ENCODE measurements at regions not wholly inside any gene's neighbourhood (a gene's known extent, or its start where the extent isn't known, plus 50 kb on each side); places are given as distances from the start of the nearest gene placed in this dataset.

DNA sequence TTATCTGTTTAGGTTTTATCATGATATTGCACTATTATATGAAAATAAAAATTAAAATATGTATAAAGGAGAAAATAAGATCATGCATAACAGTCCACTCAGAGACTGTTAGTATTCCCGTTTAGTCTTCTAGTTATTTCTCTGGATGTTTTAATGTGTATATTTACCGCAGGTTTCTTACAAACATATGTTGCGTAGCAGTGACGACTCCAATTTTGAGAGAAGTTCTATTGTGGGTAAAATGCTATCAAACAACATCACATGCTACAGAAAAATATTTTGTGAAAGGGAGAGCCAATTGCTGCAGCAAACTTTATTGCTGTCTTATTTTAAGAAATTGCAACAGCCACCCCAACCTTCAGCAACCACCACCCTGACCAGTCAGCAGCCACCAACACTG, 72.4 kb upstream of the NXT1 start:
- no peak for DNase-seq

DNA sequence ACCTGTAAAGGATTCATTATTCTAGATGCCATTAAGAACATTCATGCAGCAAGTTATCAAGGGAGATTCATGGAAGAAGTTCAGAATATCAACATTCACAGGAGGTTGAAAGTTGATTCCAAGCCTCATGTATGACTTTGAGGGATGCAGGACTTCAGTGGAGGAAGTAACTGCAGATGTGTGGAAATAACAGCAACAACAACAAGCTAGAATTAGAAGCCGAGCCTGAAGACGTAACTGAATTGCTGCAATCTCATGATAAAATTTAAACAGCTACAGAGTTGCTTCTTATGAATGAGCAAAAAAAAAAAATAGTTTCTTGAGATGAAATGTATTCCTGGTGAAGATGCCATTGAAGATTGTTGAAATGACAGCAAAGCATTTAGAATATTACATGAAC, 73.3 kb upstream of the NXT1 start:
- DNase-seq, result no peak

DNA sequence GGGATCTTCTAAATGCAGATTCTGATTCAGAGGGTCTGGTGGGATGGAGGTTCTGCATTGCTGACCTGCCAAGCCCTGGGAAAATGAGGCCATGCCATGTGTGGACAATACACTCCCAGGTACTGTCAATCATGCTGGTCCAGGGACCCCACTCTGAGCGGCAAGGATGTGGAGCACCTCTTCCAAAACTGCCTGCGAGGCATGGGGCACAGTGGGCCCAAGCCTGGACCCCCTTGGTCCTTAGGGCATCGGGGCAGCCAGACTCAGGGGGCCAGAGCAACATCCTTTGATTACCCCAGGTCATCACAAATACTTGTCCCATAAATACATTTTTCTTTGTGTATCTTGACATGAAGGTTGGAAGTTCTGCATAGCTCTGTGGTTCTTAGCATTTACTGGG, 76.8 kb upstream of the NXT1 start:
- DNase-seq, result no peak

DNA sequence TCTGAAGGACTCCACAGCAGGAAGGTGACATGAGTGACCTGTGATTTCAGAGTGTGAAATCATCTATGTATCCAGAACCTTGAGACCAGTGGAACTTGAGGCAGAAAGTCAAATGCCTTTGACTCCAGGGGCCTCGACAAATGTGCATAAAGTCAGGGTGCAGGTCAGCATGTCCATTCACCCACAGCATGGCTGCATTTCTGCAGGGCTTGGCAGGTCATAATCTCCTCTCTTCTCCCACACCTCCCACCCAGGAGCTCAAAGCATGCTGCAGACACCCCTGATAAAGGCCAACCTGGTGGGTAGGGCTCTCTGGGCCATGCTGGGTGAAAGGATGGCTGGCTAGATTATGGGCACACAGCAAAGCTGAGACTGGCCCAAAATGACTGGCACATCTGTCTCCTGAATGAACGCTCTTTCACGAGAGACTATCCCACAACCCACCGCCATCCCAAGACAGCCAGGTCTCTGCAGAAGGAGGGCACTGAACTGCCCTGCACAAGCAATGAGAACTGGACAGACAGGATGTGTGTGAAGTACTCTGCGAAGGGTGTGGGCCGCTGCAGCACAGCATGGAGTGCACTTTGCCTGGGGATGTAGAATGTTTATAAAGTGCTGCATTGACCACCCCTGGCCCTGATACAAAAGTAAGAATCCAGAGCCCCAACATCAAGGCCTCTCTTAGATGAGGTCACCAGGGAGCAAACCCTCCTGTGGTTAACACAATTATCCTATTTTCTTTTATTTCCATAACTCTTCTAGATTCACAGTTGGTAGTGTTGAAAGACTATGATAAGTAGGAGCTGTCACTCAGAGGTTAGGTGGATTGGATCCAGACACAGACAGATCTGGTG, 78.2 kb upstream of the NXT1 start:
- DNase-seq, result no peak

GRCh38 chr20:23270382-23270911, 80.1 kb upstream of the NXT1 start:
- DNase-seq, result no peak

- no peak for DNase-seq
These were observed 80.6 kb upstream of the NXT1 start for GRCh38 chr20:23269954-23270353.

DNA sequence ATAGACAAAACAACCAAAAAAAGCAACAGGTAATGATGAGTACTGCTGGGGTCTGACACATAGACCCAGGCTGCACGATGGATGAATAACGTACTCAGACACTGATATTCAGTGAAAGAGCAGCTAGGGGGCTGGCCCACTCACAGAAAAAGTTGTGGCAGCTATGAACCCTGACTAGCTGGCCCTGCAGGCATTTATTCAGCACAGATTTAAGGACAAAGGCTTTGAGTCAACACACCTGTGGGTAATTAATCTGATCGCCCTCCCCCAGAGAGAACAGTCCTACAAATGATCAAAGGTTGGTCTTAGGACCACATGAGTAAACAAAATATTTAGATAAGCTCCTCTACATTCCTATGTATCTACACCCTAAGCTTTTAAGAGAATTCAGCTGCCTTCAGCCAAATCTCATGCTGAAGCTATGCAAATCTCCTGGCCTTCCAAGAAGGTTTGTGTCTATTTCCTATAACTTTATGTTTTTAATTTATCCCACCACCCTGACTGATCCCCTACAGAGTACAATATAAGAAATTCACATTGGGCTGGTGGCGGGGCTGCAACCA, 81.7 kb upstream of the NXT1 start:
- DNase-seq, result no peak

- DNase-seq, result no peak
These were observed 82.7 kb upstream of the NXT1 start for GRCh38 chr20:23267909-23268308.

DNA sequence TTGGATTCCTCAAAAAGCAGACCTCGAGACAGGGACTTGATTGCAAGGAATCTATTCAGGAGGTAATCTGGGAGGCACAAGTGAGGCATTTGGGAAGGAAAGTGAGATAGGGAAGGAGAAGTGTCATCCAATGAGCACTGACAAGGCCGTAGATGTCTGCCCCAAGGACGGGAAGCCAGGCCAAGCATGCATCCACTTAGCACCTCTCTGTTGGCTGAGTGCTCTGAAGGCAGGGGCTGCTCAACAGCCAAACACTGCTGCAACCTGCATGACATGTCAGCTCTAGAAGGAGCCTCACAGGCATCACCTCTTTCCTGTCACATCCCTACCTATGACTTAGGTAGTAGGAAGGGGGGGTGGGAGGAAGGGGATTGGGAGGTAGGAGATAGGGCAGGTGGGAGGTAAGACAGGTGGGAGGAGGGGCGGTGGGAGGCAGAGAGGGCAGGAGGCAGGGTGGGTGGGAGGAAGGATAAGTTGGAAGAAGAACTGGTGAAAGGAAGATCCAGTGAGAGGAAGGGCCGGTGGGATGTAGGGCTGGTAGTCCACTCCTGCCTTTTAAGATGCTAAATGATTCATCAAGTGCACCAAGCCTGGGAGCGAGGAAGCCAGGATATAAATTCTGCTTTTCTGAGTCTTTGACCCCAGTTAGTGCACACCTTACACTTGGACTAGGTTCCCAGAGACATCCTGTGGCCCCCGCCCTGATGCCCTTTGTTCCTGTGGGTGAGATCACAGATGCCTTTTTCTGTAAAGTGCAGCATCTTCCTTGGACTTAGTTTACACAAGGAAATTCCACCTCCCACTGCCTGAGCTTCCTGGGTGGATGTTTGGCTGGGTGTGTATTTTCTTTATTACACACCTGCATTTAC, 83.8 kb upstream of the NXT1 start:
- no peak for DNase-seq

- no peak for DNase-seq
These were observed 85.4 kb upstream of the NXT1 start for GRCh38 chr20:23265226-23265625.

DNA sequence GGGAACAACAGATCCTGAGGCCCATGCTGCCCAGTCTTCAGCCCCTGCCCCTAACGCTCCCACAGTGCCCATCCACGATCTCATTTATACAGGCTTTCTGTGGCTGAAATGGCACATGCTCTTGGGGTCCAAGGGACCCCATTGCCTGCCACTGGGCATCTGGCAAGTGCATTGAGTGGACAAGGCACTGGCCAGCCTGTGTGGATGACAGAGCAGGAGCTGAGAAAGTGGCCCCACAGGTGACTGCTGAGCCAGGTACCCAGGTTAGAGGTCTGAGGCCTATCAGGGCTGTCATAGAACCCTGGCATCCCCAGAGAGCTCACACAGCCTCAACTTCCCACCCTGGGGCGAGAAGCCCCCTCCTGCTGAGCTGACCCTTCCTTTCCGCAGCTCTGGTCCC, 86.0 kb upstream of the NXT1 start:
- no peak for DNase-seq

DNA sequence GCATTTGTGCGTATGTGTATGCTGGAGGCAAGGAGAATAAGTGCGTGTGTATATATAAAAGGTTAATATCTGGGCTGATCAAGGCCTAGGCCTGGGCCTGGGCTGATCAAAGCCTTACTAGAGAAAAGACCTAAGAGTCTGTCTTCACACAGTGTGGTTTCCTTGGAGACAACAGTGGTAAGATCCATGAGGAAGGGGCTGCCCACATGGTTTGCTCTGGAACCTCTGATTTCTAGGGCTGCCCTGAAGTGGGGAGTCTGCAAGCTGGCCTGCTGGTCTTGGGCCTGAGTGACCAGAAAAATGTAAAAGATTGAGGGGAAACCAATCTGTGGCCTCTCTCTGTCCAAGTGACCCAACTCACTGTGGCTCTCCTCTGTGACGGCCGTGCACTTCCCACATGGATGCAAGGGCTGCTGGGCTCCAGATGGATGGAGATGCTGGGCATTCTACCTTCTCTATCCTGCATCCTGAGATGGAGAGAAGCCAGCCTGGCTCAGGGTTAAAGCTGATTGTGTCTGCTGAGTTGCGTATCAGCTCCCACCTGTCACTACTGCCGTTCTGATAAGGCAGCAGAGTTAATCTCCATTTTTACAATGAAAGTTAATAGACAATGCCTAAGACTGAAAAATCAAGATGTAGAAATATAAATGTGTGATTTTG, 90.3 kb upstream of the NXT1 start:
- no peak for DNase-seq

DNA sequence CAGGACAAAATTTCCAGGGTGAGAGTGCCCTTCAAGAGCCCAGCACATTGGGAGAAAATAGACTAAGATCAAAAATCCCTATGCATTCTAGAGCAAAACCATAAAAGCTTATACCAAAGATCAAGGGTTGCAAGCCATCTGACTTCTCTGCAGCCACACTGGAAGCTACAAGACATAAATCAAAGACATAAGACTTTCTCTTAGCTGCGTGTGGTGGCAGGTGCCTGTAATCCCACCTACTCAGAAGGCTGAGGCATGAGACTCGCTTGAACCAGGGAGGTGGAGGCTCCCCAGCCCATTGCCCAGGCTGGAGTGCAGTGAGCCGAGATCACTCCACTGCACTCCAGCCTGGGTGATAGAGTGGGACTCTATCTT, 91.9 kb upstream of the NXT1 start:
- no peak for DNase-seq

DNA sequence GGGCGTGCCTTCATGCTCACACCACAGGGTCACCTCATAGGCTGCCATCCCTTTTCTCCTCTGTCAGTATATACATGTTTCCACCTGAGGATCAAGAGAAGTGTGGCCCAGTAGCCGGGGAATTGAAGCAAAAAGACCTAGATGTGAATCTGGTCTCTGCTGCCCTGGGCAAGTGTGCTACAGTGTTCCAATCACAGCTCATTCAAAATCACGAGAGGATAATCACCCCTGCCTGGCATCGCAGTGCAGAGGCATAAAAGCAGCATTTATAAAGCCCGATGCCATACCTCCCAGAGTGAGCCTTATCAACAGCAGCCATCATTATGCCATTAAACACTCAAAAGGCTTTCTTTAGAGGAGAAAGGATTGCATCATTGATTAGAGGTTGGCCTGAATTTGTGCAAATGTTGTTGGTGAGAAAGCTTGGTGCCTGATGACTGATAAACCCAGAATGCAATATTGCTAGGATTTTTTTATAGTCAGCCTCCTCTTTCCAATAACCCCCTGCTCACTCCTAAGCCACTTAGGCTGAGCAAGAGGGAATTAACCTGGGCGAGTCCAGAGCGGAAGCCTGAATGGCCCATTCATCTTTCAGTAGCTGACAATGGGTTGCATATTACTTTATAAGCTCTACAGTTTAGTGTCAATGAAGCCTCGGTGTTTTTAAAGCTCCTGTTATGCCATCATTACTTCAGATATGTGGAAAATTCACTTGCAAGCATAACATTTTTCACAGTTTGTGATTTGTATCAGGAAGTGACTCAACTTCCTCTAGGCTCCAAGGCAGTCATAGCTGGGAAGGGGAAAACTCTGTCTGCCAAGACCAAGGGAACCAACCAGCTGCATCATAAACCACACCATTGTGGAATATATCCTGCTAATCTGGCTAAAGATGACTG, 92.5 kb upstream of the NXT1 start:
- no peak for DNase-seq

DNA sequence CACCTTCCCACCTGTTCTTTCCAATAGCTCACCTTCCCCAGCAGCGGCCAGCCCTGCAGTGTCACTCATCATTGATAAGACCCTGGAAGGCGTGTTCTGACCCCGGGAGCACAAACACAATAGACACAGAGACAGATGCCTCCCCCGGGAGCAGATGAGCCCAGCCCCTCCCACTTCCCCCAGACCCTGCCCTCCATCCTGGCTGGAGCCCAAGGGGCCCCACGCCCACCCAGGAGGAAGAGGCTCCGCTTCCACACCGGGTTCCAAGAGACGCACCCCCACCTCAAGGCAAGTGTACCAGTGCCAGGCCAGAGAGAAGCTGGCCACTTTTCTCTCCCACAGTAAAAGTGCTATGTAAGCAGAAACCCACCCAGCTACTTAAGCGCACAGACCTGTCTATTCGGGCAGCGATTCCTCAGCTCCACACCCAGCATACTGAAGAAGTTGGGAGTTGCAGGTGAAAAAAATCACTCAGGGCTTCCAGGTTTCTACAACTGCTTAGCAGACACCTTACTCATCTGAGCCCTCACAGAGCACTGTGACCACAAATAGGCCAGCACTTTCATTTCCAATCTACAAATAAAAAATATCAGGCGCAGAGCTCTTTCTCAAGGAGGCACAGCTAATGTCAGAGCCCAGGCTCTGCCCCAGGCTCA, 93.4 kb upstream of the NXT1 start:
- no peak for DNase-seq

- no peak for DNase-seq
These were observed 94.7 kb upstream of the NXT1 start for GRCh38 chr20:23255716-23256385.

DNA sequence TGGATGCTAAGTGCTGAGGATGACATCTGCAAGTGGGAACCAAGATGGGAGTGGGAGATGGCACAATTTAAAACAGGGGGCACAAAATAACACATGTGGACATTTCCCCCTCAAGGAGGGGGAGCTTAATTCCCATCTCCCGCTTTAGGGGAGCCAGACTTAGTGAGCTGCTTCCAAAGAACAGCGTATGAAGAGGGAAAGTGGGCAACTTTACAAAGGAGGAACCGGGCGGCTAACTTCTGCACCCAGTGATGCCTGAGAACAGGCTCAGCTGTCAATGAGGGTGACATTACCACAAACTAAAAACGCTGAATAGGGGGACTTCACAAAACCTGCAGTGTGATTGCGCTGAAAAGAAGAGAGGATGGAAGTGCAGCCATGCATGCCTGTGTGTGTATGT, 95.5 kb upstream of the NXT1 start:
- DNase-seq, result no peak

DNA sequence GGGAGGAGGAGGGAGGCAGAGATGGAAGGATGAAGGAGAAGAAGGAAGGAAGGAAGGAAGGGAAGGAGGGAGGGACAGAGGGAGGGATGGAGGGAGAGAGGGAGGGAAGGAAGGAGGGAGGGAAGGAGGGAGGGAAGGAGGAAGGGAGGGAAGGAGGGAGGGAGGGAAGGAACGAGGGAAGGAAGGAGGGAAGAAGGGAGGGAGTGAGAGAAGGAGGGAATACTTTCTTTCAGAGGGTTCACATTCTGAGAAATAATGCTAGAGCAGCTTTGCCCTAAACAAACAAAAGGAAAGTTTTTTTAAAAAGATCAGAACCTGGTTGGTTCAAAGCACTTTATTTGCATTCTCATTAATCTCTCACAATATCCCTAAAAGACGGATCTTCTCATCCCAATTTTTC, 96.1 kb upstream of the NXT1 start:
- DNase-seq, result no peak

DNA sequence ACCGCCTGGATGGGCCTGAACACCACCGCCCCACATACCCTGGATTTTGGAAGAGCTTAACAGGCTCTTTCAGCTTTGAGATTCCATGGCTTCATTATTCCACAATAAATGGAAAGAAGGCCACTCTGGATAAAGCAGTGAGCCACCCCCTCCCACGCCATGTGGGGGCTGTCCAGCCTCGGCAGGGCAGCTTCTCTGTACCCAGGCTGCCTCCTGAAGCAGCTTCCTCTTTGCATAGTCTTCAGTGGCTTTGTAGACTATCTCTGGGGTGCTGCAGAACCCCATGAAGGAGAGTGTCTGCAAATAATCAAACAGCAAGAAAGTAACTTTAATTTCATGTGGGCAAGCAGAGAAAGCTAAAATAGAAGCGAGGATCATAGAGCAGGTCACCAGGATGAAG, 96.6 kb upstream of the NXT1 start:
- no peak for DNase-seq

- no peak for DNase-seq
These were observed 97.1 kb upstream of the NXT1 start for GRCh38 chr20:23253524-23253923.

DNA sequence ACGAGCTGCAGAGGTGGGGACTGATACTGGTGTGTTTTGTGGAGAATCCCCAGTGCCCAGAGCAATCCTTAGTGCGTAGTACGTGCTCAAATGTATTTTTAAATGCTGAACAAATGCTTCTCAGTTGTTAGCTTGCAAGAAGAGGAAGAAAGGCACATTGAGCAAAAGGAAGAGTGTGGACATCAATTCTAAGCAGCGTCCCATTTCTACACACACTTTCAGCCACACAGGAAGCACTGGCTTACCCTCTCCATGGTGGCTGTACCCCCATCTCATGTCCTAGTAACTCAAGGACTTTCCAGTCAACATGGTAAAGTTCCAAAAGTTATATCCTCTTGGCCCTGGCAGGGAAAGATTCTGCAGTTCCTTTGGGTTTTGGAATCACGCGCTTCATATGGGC, 98.8 kb upstream of the NXT1 start:
- no peak for DNase-seq
